ENCODE measurements at regions not wholly inside any gene's neighbourhood (a gene's known extent, or its start where the extent isn't known, plus 50 kb on each side); places are given as distances from the start of the nearest gene placed in this dataset.

- TF ChIP-seq CTCF (conservative IDR thresholded peaks at IDR 0.05 in 1 of 2, IDR thresholded peaks at IDR 0.05 in 1 of 2; ENCODE audit: extremely low read depth in 1 of 2, insufficient read depth in 1 of 2, low read depth in 1 of 2, low read length in 2 of 2) (no peak), EZH2 (IDR thresholded peaks at IDR 0.05; ENCODE audit: borderline replicate concordance, low read length) (no peak)
Measured at GRCh38 chr12:63416788-63417187, 251.5 kb downstream of the DPY19L2 start.

Data from mammary epithelial cell (primary cell).